Stimulated activated naive B cell treated with anti-CD40 and anti-IgM and Interleukin-4, amounts not matched to agents 10 μg/mL and 1 μg/mL and 100 μg/mL, for 72 hours (primary cell): ENCODE measurements at regions not wholly inside any gene's neighbourhood (a gene's known extent, or its start where the extent isn't known, plus 50 kb on each side); places are given as distances from the start of the nearest gene placed in this dataset.

Experiments used
- ATAC-seq, 2 donors: fragments of 150-1000 bp; cut with Tn5 transposase; replicated peaks; 2 replicates each; pipeline ENCODE4 v1.10.0; 2021; ENCODE audit warnings: moderate library complexity in 1 of 2
- DNase-seq: peaks from one replicate; pipeline ENCODE4 v3.0.0; 2021
- H3K27ac Mint-ChIP-seq: one replicate; pipeline ENCODE4 v1.8.0; 2022; ENCODE audit warnings: mild to moderate bottlenecking, mixed read lengths
- H3K27me3 Mint-ChIP-seq, 2 donors: one replicate each; pipeline ENCODE4 v1.8.0; 2022; ENCODE audit warnings: mixed read lengths in 2 of 2
- H3K36me3 Mint-ChIP-seq, 2 donors: one replicate each; pipeline ENCODE4 v1.8.0; 2022; ENCODE audit warnings: mixed read lengths in 2 of 2, mild to moderate bottlenecking in 1 of 2
- H3K4me1 Mint-ChIP-seq, 2 donors: one replicate each; pipeline ENCODE4 v1.8.0; 2022; ENCODE audit warnings: mixed read lengths in 2 of 2, mild to moderate bottlenecking in 1 of 2
- H3K4me3 Mint-ChIP-seq, 2 donors: one replicate each; pipeline ENCODE4 v1.8.0; 2022; ENCODE audit warnings: mild to moderate bottlenecking in 2 of 2, mixed read lengths in 2 of 2, moderate library complexity in 1 of 2
- H3K9me3 Mint-ChIP-seq, 2 donors: one replicate each; pipeline ENCODE4 v1.8.0; 2022; ENCODE audit warnings: mixed read lengths in 2 of 2, mild to moderate bottlenecking in 1 of 2

DNA sequence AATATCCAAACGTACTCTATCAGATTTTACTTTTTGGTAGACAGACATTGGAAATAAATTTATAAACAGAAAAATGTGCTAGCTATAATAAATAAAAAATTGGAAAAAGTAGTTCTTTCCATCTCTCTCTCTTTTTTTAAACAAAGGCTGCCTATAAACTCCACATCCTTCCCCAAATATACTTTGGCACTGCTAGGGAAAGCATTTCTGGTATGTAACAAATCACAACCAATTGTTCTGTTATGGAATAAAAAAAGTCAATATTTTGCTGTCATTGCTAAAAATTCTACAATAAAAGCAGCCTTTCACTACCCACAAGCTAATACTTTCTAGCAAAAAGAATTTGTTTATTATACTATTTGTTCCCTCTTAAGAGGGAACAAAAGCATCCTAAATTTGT is 169.2 kb upstream of the TARS1 start:
- H3K27me3 Mint-ChIP-seq, result no peaks in the 10 kb centered on the region
- H3K4me3 Mint-ChIP-seq, result no peak overlapping the region
- H3K27ac Mint-ChIP-seq, result no peak overlapping the region
- DNase-seq (no peak), ATAC-seq (no peak)
- H3K36me3 Mint-ChIP-seq, result no peaks in the 10 kb centered on the region
- no peaks in the 10 kb centered on the region for H3K4me1 Mint-ChIP-seq
- no peaks in the 10 kb centered on the region for H3K9me3 Mint-ChIP-seq

GRCh38 chr5:33272288-33272687 is 168.5 kb upstream of the TARS1 start:
- Mint-ChIP-seq H3K36me3 (no peaks in the 10 kb centered on the region), H3K4me1 (no peaks in the 10 kb centered on the region), H3K9me3 (no peaks in the 10 kb centered on the region), H3K4me3 (no peak overlapping the region), H3K27ac (no peak overlapping the region), H3K27me3 (no peaks in the 10 kb centered on the region)
- no peak for ATAC-seq
- DNase-seq, result no peak

DNA sequence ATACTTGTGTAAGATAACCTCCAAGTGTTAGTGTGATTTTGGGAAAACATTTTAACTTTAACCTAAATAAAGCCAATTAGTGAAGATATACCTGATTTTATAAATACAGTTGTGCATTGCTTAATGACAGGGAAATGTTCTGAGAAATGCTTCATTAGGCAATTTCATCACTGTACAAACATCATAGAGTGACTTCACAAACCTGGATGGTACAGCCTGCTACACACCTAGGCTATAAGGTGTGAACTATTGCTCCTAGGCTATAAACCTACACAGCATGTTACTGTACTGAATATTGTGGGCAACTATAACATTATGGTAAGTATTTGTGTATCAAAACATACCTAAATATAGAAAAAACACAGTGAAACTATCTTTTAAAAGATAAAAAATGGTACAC is 166.8 kb upstream of the TARS1 start:
- Mint-ChIP-seq H3K27me3 (no peaks in the 10 kb centered on the region), H3K4me1 (no peaks in the 10 kb centered on the region), H3K9me3 (no peaks in the 10 kb centered on the region), H3K4me3 (no peak overlapping the region), H3K36me3 (no peaks in the 10 kb centered on the region), H3K27ac (no peak overlapping the region)
- DNase-seq (no peak), ATAC-seq (no peak)

DNA sequence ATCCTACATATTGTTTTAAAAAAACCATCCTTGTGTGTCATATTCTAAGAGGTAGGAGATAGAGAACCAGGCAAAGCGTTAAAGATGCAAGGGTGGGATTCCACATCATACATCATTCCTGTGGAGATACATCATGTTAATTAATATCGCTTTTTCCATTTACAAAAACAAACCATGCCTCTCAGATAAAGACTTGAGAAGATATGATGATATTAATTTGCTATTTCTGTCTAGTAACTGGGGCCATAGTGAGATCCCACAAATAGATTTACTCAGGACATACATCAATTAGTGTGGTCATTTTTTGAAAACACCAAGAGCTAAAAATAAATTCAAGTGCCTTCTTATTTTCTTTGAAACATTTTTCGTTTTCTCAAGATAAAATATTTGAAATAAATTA is 165.4 kb upstream of the TARS1 start:
- no peaks in the 10 kb centered on the region for H3K27me3 Mint-ChIP-seq
- H3K4me1 Mint-ChIP-seq, result no peaks in the 10 kb centered on the region
- H3K36me3 Mint-ChIP-seq, result no peaks in the 10 kb centered on the region
- H3K9me3 Mint-ChIP-seq, result no peaks in the 10 kb centered on the region
- no peak for DNase-seq
- H3K4me3 Mint-ChIP-seq, result no peak overlapping the region
- H3K27ac Mint-ChIP-seq, result no peak overlapping the region
- no peak for ATAC-seq

GRCh38 chr5:33275921-33276627 is 164.7 kb upstream of the TARS1 start:
- H3K9me3 Mint-ChIP-seq, result no peaks in the 10 kb centered on the region
- H3K4me3 Mint-ChIP-seq, result no peak overlapping the region
- DNase-seq, result no peak

GRCh38 chr5:33276628-33276950 is 164.2 kb upstream of the TARS1 start:
- no peaks in the 10 kb centered on the region for H3K36me3 Mint-ChIP-seq
- H3K27ac Mint-ChIP-seq, result no peak overlapping the region
- H3K4me1 Mint-ChIP-seq, result no peaks in the 10 kb centered on the region
- no peaks in the 10 kb centered on the region for H3K9me3 Mint-ChIP-seq
- ATAC-seq (no peak), DNase-seq (no peak)
- H3K4me3 Mint-ChIP-seq, result no peak overlapping the region
- H3K27me3 Mint-ChIP-seq, result no peaks in the 10 kb centered on the region

More at GRCh38 chr5:33275921-33276627, 164.7 kb upstream of the TARS1 start:
- Mint-ChIP-seq H3K27me3 (no peaks in the 10 kb centered on the region), H3K4me1 (no peaks in the 10 kb centered on the region), H3K27ac (no peak overlapping the region), H3K36me3 (no peaks in the 10 kb centered on the region)
- ATAC-seq, result no peak

- Mint-ChIP-seq H3K36me3 (no peaks in the 10 kb centered on the region), H3K9me3 (no peaks in the 10 kb centered on the region), H3K27me3 (no peaks in the 10 kb centered on the region), H3K4me3 (no peak overlapping the region), H3K4me1 (no peaks in the 10 kb centered on the region), H3K27ac (no peak overlapping the region)
- ATAC-seq (no peak), DNase-seq (no peak)
These were observed 163.6 kb upstream of the TARS1 start for GRCh38 chr5:33277061-33277650.

DNA sequence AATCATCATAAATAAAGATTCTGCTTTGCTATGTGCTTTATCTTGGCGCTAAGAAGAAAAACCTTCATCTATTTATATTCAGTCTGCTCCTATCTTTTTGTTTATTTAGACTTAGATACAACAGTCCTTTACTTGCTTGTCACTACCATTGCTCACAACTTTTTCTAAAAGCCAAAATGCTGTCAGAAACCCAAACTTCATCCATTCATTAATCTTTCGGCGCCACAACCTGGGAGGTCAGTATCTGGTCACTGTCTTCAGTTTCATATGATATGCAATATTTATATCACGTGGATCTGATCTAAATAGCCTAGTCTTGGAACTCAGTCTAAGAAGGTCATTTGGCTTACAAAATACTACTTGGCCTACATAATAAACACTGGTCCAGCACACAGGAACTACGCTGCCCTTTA is 159.3 kb upstream of the TARS1 start:
- Mint-ChIP-seq H3K9me3 (no peaks in the 10 kb centered on the region), H3K27me3 (no peaks in the 10 kb centered on the region), H3K4me1 (no peaks in the 10 kb centered on the region), H3K4me3 (no peak overlapping the region), H3K36me3 (no peaks in the 10 kb centered on the region), H3K27ac (no peak overlapping the region)
- DNase-seq (no peak), ATAC-seq (no peak)

GRCh38 chr5:33282157-33282556 is 158.6 kb upstream of the TARS1 start:
- no peak overlapping the region for H3K4me3 Mint-ChIP-seq
- H3K36me3 Mint-ChIP-seq, result no peaks in the 10 kb centered on the region
- ATAC-seq, result no peak
- no peaks in the 10 kb centered on the region for H3K9me3 Mint-ChIP-seq
- no peak overlapping the region for H3K27ac Mint-ChIP-seq
- no peaks in the 10 kb centered on the region for H3K27me3 Mint-ChIP-seq
- no peak for DNase-seq
- H3K4me1 Mint-ChIP-seq, result no peaks in the 10 kb centered on the region

DNA sequence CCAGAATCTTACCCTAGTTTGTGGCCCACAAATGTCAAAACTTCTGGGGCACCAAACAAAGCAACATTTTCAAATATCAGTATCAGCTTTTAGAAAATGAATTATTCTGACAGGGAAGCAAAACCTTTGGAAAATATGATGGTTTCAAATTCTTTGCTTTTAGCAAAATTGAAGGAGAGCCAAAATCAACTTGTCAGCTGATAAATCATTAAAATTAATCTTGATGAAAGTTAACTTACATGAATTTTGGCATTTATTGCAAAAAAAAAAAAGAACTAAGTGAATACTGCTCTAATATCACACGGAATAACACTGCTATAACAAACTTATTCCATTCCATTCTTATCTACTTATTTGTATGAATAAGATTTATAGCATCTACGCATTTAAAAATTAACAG is 158.1 kb upstream of the TARS1 start:
- no peak for DNase-seq
- Mint-ChIP-seq H3K36me3 (no peaks in the 10 kb centered on the region), H3K27ac (no peak overlapping the region), H3K9me3 (no peaks in the 10 kb centered on the region), H3K4me3 (no peak overlapping the region), H3K27me3 (no peaks in the 10 kb centered on the region), H3K4me1 (no peaks in the 10 kb centered on the region)
- ATAC-seq, result no peak

DNA sequence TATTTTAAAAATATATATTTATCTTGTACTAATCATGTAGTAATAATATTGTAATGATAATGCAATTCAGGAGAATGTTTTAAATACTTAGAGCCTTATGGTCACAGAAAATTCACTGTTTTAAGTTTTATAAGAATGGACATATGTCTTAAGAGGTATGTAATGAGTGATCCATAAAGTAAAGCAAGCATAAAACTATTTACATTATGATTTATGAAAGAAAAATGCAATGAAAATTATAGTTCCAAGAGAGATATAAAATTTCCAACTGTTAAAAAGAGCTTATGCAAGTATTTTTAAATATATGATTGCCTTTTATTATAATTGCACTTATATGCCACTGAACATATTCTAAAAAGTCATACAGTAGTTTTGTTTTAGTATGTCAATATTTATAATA is 157.5 kb upstream of the TARS1 start:
- no peak for DNase-seq
- no peak overlapping the region for H3K27ac Mint-ChIP-seq
- no peaks in the 10 kb centered on the region for H3K4me1 Mint-ChIP-seq
- H3K9me3 Mint-ChIP-seq, result no peaks in the 10 kb centered on the region
- ATAC-seq, result no peak
- no peaks in the 10 kb centered on the region for H3K36me3 Mint-ChIP-seq
- H3K27me3 Mint-ChIP-seq, result no peaks in the 10 kb centered on the region
- no peak overlapping the region for H3K4me3 Mint-ChIP-seq

GRCh38 chr5:33284681-33285080 is 156.1 kb upstream of the TARS1 start:
- Mint-ChIP-seq H3K4me1 (no peaks in the 10 kb centered on the region), H3K27me3 (no peaks in the 10 kb centered on the region), H3K27ac (no peak overlapping the region), H3K9me3 (no peaks in the 10 kb centered on the region), H3K4me3 (no peak overlapping the region), H3K36me3 (no peaks in the 10 kb centered on the region)
- DNase-seq, result no peak
- ATAC-seq, result no peak

- peaks cover 2 to 6% of the 10 kb centered on the region in 2 donors for H3K9me3 Mint-ChIP-seq
- DNase-seq, result no peak
- H3K4me3 Mint-ChIP-seq, result no peak overlapping the region
- ATAC-seq, result no peak
- H3K4me1 Mint-ChIP-seq, result no peaks in the 10 kb centered on the region
- no peaks in the 10 kb centered on the region for H3K27me3 Mint-ChIP-seq
- no peak overlapping the region for H3K27ac Mint-ChIP-seq
- no peaks in the 10 kb centered on the region for H3K36me3 Mint-ChIP-seq
These were observed 153.5 kb upstream of the TARS1 start for GRCh38 chr5:33287242-33287641.

DNA sequence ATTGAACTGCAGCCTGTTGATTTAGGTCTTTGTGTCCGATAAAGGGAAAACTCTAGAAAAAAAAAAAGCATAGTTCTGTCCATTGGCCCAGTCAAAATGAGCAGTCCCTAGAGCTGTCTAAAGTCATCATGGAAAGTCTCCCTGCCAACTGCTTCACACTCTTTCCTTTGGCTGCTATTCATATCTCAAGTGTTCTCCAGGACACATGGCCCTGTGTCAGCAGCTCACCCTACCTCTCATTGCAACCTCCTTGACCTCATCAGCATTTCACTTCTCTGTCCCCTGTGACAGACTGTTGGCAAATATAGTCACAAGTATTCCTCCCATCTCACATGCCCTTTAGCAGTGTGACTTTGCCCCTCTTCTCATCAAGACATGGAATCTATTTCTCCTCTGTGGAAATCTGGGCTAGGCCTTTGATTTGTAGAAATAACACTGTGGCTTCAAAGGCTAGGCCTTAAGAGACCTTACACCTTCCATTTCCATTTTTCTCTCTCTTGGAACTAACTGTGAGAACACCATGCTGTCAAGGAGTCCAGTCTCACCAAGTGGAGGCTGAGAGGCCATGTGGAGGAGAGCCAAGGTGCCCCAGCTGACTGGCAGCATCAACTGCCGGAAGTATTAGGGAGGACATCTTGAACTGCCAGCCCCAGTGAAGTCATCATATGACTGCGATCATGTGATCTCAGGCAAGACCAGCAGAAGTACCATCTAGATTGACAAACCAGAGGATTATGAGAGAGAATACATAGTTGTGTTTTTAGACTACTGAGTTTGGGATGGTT is 149.4 kb upstream of the TARS1 start:
- DNase-seq, result no peak
- Mint-ChIP-seq H3K27me3 (no peaks in the 10 kb centered on the region), H3K36me3 (no peaks in the 10 kb centered on the region), H3K27ac (no peak overlapping the region), H3K4me3 (no peak overlapping the region), H3K4me1 (no peaks in the 10 kb centered on the region), H3K9me3 (peaks cover 2 to 6% of the 10 kb centered on the region in 2 donors)
- no peak for ATAC-seq

GRCh38 chr5:33297760-33298216 is 143.0 kb upstream of the TARS1 start:
- no peaks in the 10 kb centered on the region for H3K9me3 Mint-ChIP-seq
- H3K27ac Mint-ChIP-seq, result no peak overlapping the region
- H3K4me3 Mint-ChIP-seq, result no peak overlapping the region
- DNase-seq (no peak), ATAC-seq (no peak)
- no peaks in the 10 kb centered on the region for H3K36me3 Mint-ChIP-seq
- H3K4me1 Mint-ChIP-seq, result peaks cover 12 to 18% of the 10 kb centered on the region in 2 donors
- H3K27me3 Mint-ChIP-seq, result no peaks in the 10 kb centered on the region
